ENCODE measurements at regions not wholly inside any gene's neighbourhood (a gene's known extent, or its start where the extent isn't known, plus 50 kb on each side); places are given as distances from the start of the nearest gene placed in this dataset.

- TF ChIP-seq CTCF (conservative IDR thresholded peaks at IDR 0.05; ENCODE audit: low read depth, low read length) (no peak), POLR2A (IDR thresholded peaks at IDR 0.05; ENCODE audit: low read depth, low read length) (no peak), FOS (IDR thresholded peaks at IDR 0.05; ENCODE audit: low read depth, low read length) (no peak)
Measured at GRCh38 chr4:38400946-38401345, 263.1 kb upstream of the KLF3 start.

Measured in IMR-90 (cell line).